ENCODE measurements at regions not wholly inside any gene's neighbourhood (a gene's known extent, or its start where the extent isn't known, plus 50 kb on each side); places are given as distances from the start of the nearest gene placed in this dataset.

DNA sequence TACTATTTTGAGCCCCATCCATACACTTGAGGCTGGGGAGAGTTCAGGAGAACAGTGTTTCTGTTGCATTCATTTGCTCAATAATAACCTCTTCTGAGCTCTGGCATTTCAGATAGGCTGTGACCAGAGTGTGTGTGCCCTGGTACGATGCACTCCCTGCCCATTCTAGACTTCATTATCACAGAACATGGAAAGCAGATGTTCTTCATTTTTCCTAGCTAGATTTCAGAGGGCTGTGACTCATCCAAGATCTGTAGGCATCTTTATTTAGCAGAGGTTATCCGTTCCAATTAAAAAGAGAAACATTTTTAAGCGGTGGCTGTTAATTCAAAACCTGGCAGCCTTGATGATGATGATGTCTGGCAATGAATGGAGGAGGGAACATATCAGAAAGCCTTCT, 228.8 kb upstream of the EEF2KMT start:
- ATAC-seq: no peak

DNA sequence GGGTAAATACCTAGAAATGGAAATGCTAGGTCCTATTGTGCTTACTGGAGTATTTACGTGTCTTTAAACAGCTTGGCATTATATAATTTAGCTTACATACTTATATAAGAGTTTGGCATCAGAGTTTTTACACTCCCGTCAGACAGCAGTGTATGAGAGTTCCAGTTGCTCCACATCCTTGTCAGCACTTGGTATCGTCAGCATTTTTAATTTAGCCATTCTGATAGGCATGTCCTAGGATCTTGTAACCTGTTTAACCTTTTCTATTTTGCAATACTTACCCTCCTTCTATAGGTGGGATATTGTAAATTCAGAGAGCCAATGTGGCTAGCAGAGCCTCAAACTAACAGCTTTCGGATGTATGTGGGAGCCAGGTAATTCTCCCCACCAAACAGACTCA, 228.3 kb upstream of the EEF2KMT start:
- Histone ChIP-seq H3K4me3 (no peak overlapping the region), H3K27me3 (no peaks in the 10 kb centered on the region), H3K27ac (no peak overlapping the region), H3K9me3 (peaks cover 0 to 12% (median 4%) of the 10 kb centered on the region in 12 donors), H3K4me1 (no peaks in the 10 kb centered on the region), H3K36me3 (no peaks in the 10 kb centered on the region)
- 61 to 69% (median 66%) methylated on average over 4 of the region's 4 CpGs for WGBS, 4 donors
- intact Hi-C loops (cut with DNase I): loop anchor here in 1 of 10 donors (10.0 kb wide), 1 partner anchor 59 kb away; no protein-coding TSS in a partner anchor
- DNase-seq: no peak
- no peak for TF ChIP-seq POLR2A (IDR thresholded peaks at IDR 0.05)
- TF ChIP-seq, protein P1, sequence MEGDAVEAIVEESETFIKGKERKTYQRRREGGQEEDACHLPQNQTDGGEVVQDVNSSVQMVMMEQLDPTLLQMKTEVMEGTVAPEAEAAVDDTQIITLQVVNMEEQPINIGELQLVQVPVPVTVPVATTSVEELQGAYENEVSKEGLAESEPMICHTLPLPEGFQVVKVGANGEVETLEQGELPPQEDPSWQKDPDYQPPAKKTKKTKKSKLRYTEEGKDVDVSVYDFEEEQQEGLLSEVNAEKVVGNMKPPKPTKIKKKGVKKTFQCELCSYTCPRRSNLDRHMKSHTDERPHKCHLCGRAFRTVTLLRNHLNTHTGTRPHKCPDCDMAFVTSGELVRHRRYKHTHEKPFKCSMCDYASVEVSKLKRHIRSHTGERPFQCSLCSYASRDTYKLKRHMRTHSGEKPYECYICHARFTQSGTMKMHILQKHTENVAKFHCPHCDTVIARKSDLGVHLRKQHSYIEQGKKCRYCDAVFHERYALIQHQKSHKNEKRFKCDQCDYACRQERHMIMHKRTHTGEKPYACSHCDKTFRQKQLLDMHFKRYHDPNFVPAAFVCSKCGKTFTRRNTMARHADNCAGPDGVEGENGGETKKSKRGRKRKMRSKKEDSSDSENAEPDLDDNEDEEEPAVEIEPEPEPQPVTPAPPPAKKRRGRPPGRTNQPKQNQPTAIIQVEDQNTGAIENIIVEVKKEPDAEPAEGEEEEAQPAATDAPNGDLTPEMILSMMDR (IDR thresholded peaks at IDR 0.05): no peak
- no peak for ATAC-seq

More for the DNA sequence above, 228.8 kb upstream of the EEF2KMT start:
- TF ChIP-seq POLR2A (IDR thresholded peaks at IDR 0.05): no peak
- TF ChIP-seq, protein P1 (IDR thresholded peaks at IDR 0.05): no peak
- DNase-seq: no peak
- H3K4me1 ChIP-seq: no peaks in the 10 kb centered on the region
- H3K4me3 ChIP-seq: no peak overlapping the region
- H3K9me3 ChIP-seq: peaks cover 0 to 15% (median 4%) of the 10 kb centered on the region in 12 donors
- WGBS, 4 donors: 72 to 82% (median 78%) methylated on average over 3 of the region's 3 CpGs
- no peaks in the 10 kb centered on the region for H3K27me3 ChIP-seq
- intact Hi-C loops (cut with DNase I): loop anchor here in 1 of 10 donors (10.0 kb wide), 1 partner anchor 58 kb away; no protein-coding TSS in a partner anchor
- no peaks in the 10 kb centered on the region for H3K36me3 ChIP-seq
- H3K27ac ChIP-seq: no peak overlapping the region

DNA sequence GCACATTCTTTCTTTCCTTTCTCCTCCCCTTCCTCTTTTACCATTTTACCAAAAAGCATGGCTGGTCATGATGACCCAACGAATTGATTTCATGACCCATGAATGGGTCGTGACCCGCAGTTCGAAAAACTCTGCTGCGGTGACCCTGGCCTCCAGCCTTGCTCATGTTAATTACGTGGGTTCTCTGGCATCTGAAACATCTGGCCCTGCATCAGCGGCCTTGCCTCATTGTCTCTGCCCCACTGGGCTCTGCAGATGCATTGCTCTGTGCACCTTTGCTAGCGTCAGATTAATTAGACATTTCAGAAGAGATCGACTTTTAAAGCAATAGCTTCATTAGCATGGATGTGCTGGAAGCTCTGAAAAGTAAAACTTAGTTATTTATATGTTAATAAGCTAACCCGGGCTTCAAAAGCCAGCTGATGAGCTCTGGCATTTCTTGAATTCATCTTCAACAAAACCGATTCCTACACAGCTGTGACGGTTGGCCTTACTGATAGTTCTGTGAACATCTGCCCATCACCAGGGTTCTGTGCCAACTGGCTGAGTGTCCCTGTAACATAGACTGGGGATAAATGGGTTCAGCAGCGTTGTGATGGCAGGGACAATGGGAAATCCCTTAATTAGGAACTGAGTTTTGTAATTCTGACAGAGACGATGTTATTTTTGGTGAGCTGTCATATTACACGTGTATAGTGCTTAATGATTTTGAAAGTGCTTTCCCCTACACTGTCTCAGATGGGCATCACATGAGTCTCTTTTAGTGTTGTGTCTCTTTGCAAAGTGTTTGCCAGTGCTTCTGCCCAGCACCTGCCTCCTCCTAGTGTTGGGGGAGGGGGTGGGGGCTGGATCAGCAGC, 225.9 kb upstream of the EEF2KMT start:
- intact Hi-C loops (cut with DNase I): loop anchor here in 1 of 10 donors (10.0 kb wide), 1 partner anchor 61 kb away; no protein-coding TSS in a partner anchor
- H3K27ac ChIP-seq: no peak overlapping the region
- TF ChIP-seq, protein P1 (IDR thresholded peaks at IDR 0.05): no peak
- no peak for TF ChIP-seq POLR2A (IDR thresholded peaks at IDR 0.05)
- DNase-seq (no peak), ATAC-seq (no peak)
- no peak overlapping the region for H3K4me3 ChIP-seq
- H3K9me3 ChIP-seq: peaks cover 0 to 20% (median 5%) of the 10 kb centered on the region in 12 donors
- no peaks in the 10 kb centered on the region for H3K36me3 ChIP-seq
- WGBS, 4 donors: 49 to 55% (median 52%) methylated on average over 15 of the region's 15 CpGs
- no peaks in the 10 kb centered on the region for H3K4me1 ChIP-seq
- H3K27me3 ChIP-seq: no peaks in the 10 kb centered on the region

DNA sequence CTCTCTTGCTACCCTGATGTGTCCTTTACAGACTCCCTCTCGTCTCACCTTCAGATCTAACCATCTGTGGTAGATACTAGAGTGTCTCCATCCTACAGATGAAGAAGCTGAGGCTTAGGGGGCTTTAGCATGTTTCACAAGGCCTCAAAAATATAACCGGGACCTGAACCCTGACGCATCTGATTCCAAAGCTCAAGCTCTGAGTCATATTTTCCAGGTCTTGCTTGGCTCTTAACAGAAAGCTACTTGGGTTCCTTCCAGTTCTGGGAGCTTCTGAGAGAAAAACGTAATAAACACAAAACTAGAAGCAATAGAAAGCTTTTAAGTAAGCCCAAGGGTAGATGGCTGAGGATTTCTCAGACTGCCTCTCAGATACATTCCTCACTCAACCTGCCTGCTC, 224.3 kb upstream of the EEF2KMT start:
- intact Hi-C loops (cut with DNase I): loop anchor here in 1 of 10 donors (10.0 kb wide), 1 partner anchor 63 kb away; no protein-coding TSS in a partner anchor
- no peaks in the 10 kb centered on the region for H3K36me3 ChIP-seq
- no peaks in the 10 kb centered on the region for H3K4me1 ChIP-seq
- no peaks in the 10 kb centered on the region for H3K27me3 ChIP-seq
- ATAC-seq: no peak
- peaks cover 0 to 20% (median 5%) of the 10 kb centered on the region in 12 donors for H3K9me3 ChIP-seq
- 61 to 74% (median 72%) methylated on average over 4 of the region's 4 CpGs for WGBS, 4 donors
- DNase-seq: no peak
- no peak overlapping the region for H3K27ac ChIP-seq
- no peak overlapping the region for H3K4me3 ChIP-seq
- TF ChIP-seq, protein P1 (IDR thresholded peaks at IDR 0.05): no peak
- TF ChIP-seq POLR2A (IDR thresholded peaks at IDR 0.05): no peak

Measured in heart left ventricle (tissue), 16 donors.